HepG2 (cell line): ENCODE measurements at regions not wholly inside any gene's neighbourhood (a gene's known extent, or its start where the extent isn't known, plus 50 kb on each side); places are given as distances from the start of the nearest gene placed in this dataset.

Source experiments
- ATAC-seq: fragments of 200-7000 bp; cut with Tn5 transposase; 3 replicates; pipeline ENCODE4 v1.9.1; 2020; ENCODE audit warnings: mild to moderate bottlenecking, moderate library complexity
- BruUV-seq: library from RNA; stranded (reverse); fragments of 400-500 nt; replicated peaks from 2 replicates; lab custom pipeline; 2021; lab: Mats Ljungman, UMichigan
- CTCF ChIA-PET: fragments of 300-600 bp; formaldehyde crosslinking; extraction: SDS; loops from one replicate; lab custom pipeline; 2021; ENCODE audit warnings: low total read pairs, inconsistent platforms, low intra/inter-chr PET ratio; lab: Yijun Ruan, JAX
- POLR2A ChIA-PET: fragments of 350-600 bp; sonication (Branson Sonifier 250); formaldehyde crosslinking; loops from one replicate; lab custom pipeline; 2020; ENCODE audit warnings: antibody characterized with exemption, inconsistent platforms; lab: Yijun Ruan, JAX
- DNase-seq: peaks from one replicate; pipeline ENCODE4 v3.0.0-alpha.2; 2015; ENCODE audit warnings: low spot score
- FAIRE-seq: peaks from 3 replicates; lab custom pipeline; 2011; peaks lifted over from hg19 to GRCh38; lab: Jason Lieb, UNC
- H2AFZ ChIP-seq: one replicate; pipeline ENCODE4 v1.6.1; 2011; ENCODE audit warnings: low read length, inconsistent platforms
- H3K27ac ChIP-seq: fragments of 300-600 bp; 3 replicates; pipeline ENCODE4 v1.8.0; 2011; ENCODE audit warnings: mixed run types, mild to moderate bottlenecking, mixed read lengths, low read length, inconsistent platforms; ENCODE audit not compliant: insufficient read depth; ENCODE audit errors: extremely low read length
- H3K27me3 ChIP-seq, 2 experiments: fragments of 200-600 bp in 1 of 2; 2 replicates in 1 of 2; 3 replicates in 1 of 2; pipeline versions ENCODE4 v1.6.0 to v1.8.0; 2011; ENCODE audit warnings: low read length in 2 of 2, mild to moderate bottlenecking in 2 of 2, moderate library complexity in 2 of 2, inconsistent platforms in 1 of 2; ENCODE audit not compliant: insufficient read depth in 2 of 2, control insufficient read depth in 1 of 2
- H3K36me3 ChIP-seq, 2 experiments: fragments of 200-600 bp in 1 of 2; replicated peaks in 1 of 2; 2 replicates in 1 of 2; 3 replicates in 1 of 2; pipeline versions ENCODE4 v1.5.1 to v1.8.0; 2011; ENCODE audit warnings: low read length in 2 of 2, inconsistent platforms in 1 of 2; ENCODE audit not compliant: insufficient read depth in 2 of 2, control insufficient read depth in 1 of 2
- H3K4me1 ChIP-seq: 2 replicates; pipeline ENCODE4 v1.5.1; 2012; ENCODE audit warnings: low read length, inconsistent platforms; ENCODE audit not compliant: insufficient read depth
- H3K4me2 ChIP-seq: 2 replicates; pipeline ENCODE4 v1.6.0; 2011; ENCODE audit warnings: low read depth, low read length, inconsistent platforms
- H3K4me3 ChIP-seq, 3 experiments: fragments of 200-600 bp in 1 of 3; sonication (generic), shearing (Covaris generic) in 1 of 3; replicated peaks in 1 of 3; 2 replicates each; pipeline ENCODE4 v1.5.1; 2011 to 2016; ENCODE audit warnings: low read length in 3 of 3, inconsistent platforms in 2 of 3, low read depth in 2 of 3, mild to moderate bottlenecking in 2 of 3, control low read depth in 1 of 3, mixed read lengths in 1 of 3; ENCODE audit not compliant: insufficient read depth in 1 of 3
- H3K79me2 ChIP-seq: one replicate; pipeline ENCODE4 v1.6.1; 2011; ENCODE audit warnings: low read length, inconsistent platforms; ENCODE audit not compliant: insufficient read depth
- H3K9ac ChIP-seq: 2 replicates; pipeline ENCODE4 v1.6.0; 2011; ENCODE audit warnings: mild to moderate bottlenecking, low read depth, low read length, inconsistent platforms; ENCODE audit not compliant: insufficient read depth
- H3K9me3 ChIP-seq: 2 replicates; pipeline ENCODE4 v1.5.1; 2012; ENCODE audit warnings: mild to moderate bottlenecking, low read length
- H4K20me1 ChIP-seq: 2 replicates; pipeline ENCODE4 v1.6.0; 2011; ENCODE audit warnings: inconsistent platforms, mild to moderate bottlenecking, low read length, moderate library complexity; ENCODE audit not compliant: insufficient read depth
- FOXP1 ChIP-seq, 2 experiments: fragments of 450-650 bp in 1 of 2; IDR thresholded peaks; 2 replicates each; pipeline ENCODE4 v1.6.1; 2017 to 2018; ENCODE audit warnings: antibody characterized with exemption in 1 of 2
- HOXA3 ChIP-seq: sonication (generic); formaldehyde crosslinking; IDR thresholded peaks from 2 replicates; pipeline ENCODE4 v1.5.0; 2020; ENCODE audit warnings: missing genetic modification reagents
- KDM6A ChIP-seq: IDR thresholded peaks from 2 replicates; pipeline ENCODE4 v1.6.1; 2016; ENCODE audit warnings: low read depth
- NFKB2 ChIP-seq: sonication (generic); formaldehyde crosslinking; IDR thresholded peaks from 2 replicates; pipeline ENCODE4 v1.4.0; 2020; ENCODE audit warnings: missing genetic modification reagents, borderline replicate concordance
- NR2F1 ChIP-seq, 2 experiments: fragments of 450-650 bp in 1 of 2; formaldehyde crosslinking in 1 of 2; IDR thresholded peaks; 2 replicates each; pipeline versions ENCODE4 v1.5.0 to v1.6.1; 2016 to 2020; ENCODE audit warnings: mild to moderate bottlenecking in 1 of 2, missing compliant biosample characterization in 1 of 2, missing genetic modification reagents in 1 of 2, moderate library complexity in 1 of 2
- SCMH1 ChIP-seq: sonication (generic); formaldehyde crosslinking; IDR thresholded peaks from 2 replicates; pipeline ENCODE4 v1.9.0; 2021; ENCODE audit warnings: missing genetic modification reagents, mild to moderate bottlenecking, borderline replicate concordance
- SETDB1 ChIP-seq: sonication (generic); formaldehyde crosslinking; IDR thresholded peaks from 2 replicates; pipeline ENCODE4 v1.5.1; 2020; ENCODE audit warnings: missing genetic modification reagents, mild to moderate bottlenecking, borderline replicate concordance
- XRCC5 ChIP-seq: fragments of 200-400 bp; formaldehyde crosslinking; optimal IDR thresholded peaks from 2 replicates; pipeline ENCODE3; 2017; ENCODE audit warnings: mild to moderate bottlenecking, low read length
- ZNF143 ChIP-seq: sonication (generic); formaldehyde crosslinking; IDR thresholded peaks from 2 replicates; pipeline ENCODE4 v1.4.0; 2020; ENCODE audit warnings: missing genetic modification reagents
- ZNF180 ChIP-seq: sonication (generic); formaldehyde crosslinking; IDR thresholded peaks from 2 replicates; pipeline ENCODE4 v1.4.0; 2020; ENCODE audit warnings: low read depth, missing genetic modification reagents, borderline replicate concordance
- ZNF282 ChIP-seq: fragments of 450-650 bp; IDR thresholded peaks from 2 replicates; pipeline ENCODE4 v1.6.1; 2018; ENCODE audit not compliant: partially characterized antibody
- ZNF296 ChIP-seq: sonication (generic); formaldehyde crosslinking; conservative IDR thresholded peaks from 2 replicates; pipeline ENCODE4 v1.5.0; 2020; ENCODE audit warnings: mild to moderate bottlenecking, missing genetic modification reagents
- ZNF468 ChIP-seq: sonication (generic); formaldehyde crosslinking; IDR thresholded peaks from 2 replicates; pipeline ENCODE4 v1.8.0; 2022; ENCODE audit warnings: mild to moderate bottlenecking, moderate library complexity, missing genetic modification reagents
- WGBS: methylation state at CpG from one replicate; pipeline ENCODE4 v1.1.6; 2017; ENCODE audit warnings: low lambda C conversion rate; 5-methylcytosine and 5-hydroxymethylcytosine counted together
- in situ Hi-C: cut with HindIII; loops from 2 replicates; pipeline ENCODE4 v1.10.0; 2017; ENCODE audit warnings: low pct_unique_long_range_greater_than_20kb; ENCODE audit not compliant: extremely low pct_ligation_motif_present
- intact Hi-C: fragments of 100-400 bp; cut with micrococcal nuclease; formaldehyde crosslinking; loops from one replicate; pipeline ENCODE4 v1.10.0; 2022; ENCODE audit not compliant: unreplicated experiment
- TF ChIP-seq, protein P1 (sequence below): sonication (generic); formaldehyde crosslinking; IDR thresholded peaks from 2 replicates; pipeline ENCODE4 v1.9.0; 2021; ENCODE audit warnings: missing genetic modification reagents, mild to moderate bottlenecking, borderline replicate concordance
- TF ChIP-seq, protein P2 (sequence below): sonication (generic); formaldehyde crosslinking; IDR thresholded peaks from 2 replicates; pipeline ENCODE4 v1.5.0; 2020; ENCODE audit warnings: mild to moderate bottlenecking, missing genetic modification reagents, moderate library complexity
- TF ChIP-seq, protein P3 (sequence below): sonication (generic); formaldehyde crosslinking; IDR thresholded peaks from 2 replicates; pipeline ENCODE4 v1.4.0; 2020; ENCODE audit warnings: missing genetic modification reagents
- TF ChIP-seq, protein P4 (sequence below), 2 experiments: sonication (generic) in 1 of 2; formaldehyde crosslinking in 1 of 2; IDR thresholded peaks; 2 replicates each; pipeline versions ENCODE4 v1.5.1 to v1.6.1; 2011 to 2020; ENCODE audit warnings: borderline replicate concordance in 1 of 2, low read depth in 1 of 2, low read length in 1 of 2, mild to moderate bottlenecking in 1 of 2, missing genetic modification reagents in 1 of 2, moderate library complexity in 1 of 2

DNA sequence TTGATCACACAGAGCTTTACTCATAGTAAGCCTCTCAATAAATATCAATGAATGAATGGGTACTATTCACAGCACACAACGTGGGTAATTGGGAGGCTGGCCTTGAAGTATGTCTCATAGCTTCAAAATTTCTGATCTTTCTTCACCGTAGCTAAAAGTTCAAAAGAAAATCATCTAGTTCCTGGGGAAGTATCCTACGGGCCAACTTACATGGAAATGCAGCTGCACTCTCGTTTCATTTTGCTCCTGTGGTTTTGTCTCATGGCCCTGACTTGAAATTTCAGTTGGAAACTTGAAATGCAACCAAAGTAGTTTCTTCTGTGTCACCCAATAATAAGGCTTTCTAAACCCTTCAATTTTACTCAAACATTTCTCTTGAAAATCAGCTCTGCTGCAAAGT is 76.1 kb upstream of the CNIH3 start:
- POLR2A ChIA-PET, result no interaction called here
- in situ Hi-C loops, result no loop called here
- FAIRE-seq (no peak), ATAC-seq (no peak)
- no peaks in the 10 kb centered on the region for H3K36me3 ChIP-seq
- H3K4me3 ChIP-seq, result no peak overlapping the region
- BruUV-seq, result no TSS peak
- CTCF ChIA-PET, result no interaction called here
- no peak overlapping the region for H3K9ac ChIP-seq
- no peaks in the 10 kb centered on the region for H4K20me1 ChIP-seq
- intact Hi-C loops, result no loop called here
- TF ChIP-seq FOXP1 (IDR thresholded peaks at IDR 0.05) (no peak), FOXP1 (CRISPR knock-in tag; IDR thresholded peaks at IDR 0.05) (no peak), XRCC5 (no peak), HOXA3 (CRISPR knock-in tag) (no peak), ZNF180 (no peak), SCMH1 (CRISPR knock-in tag) (no peak), NR2F1 (CRISPR knock-in tag; IDR thresholded peaks at IDR 0.05) (no peak), SETDB1 (CRISPR knock-in tag) (no peak), KDM6A (CRISPR knock-in tag) (no peak), ZNF282 (no peak), ZNF468 (no peak), NFKB2 (CRISPR knock-in tag) (no peak), ZNF143 (no peak), ZNF296 (CRISPR knock-in tag) (no peak)
- TF ChIP-seq, protein P1, sequence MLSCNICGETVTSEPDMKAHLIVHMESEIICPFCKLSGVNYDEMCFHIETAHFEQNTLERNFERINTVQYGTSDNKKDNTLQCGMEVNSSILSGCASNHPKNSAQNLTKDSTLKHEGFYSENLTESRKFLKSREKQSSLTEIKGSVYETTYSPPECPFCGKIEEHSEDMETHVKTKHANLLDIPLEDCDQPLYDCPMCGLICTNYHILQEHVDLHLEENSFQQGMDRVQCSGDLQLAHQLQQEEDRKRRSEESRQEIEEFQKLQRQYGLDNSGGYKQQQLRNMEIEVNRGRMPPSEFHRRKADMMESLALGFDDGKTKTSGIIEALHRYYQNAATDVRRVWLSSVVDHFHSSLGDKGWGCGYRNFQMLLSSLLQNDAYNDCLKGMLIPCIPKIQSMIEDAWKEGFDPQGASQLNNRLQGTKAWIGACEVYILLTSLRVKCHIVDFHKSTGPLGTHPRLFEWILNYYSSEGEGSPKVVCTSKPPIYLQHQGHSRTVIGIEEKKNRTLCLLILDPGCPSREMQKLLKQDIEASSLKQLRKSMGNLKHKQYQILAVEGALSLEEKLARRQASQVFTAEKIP, result no peak
- TF ChIP-seq, protein P2, sequence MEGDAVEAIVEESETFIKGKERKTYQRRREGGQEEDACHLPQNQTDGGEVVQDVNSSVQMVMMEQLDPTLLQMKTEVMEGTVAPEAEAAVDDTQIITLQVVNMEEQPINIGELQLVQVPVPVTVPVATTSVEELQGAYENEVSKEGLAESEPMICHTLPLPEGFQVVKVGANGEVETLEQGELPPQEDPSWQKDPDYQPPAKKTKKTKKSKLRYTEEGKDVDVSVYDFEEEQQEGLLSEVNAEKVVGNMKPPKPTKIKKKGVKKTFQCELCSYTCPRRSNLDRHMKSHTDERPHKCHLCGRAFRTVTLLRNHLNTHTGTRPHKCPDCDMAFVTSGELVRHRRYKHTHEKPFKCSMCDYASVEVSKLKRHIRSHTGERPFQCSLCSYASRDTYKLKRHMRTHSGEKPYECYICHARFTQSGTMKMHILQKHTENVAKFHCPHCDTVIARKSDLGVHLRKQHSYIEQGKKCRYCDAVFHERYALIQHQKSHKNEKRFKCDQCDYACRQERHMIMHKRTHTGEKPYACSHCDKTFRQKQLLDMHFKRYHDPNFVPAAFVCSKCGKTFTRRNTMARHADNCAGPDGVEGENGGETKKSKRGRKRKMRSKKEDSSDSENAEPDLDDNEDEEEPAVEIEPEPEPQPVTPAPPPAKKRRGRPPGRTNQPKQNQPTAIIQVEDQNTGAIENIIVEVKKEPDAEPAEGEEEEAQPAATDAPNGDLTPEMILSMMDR, result no peak
- TF ChIP-seq, protein P3, sequence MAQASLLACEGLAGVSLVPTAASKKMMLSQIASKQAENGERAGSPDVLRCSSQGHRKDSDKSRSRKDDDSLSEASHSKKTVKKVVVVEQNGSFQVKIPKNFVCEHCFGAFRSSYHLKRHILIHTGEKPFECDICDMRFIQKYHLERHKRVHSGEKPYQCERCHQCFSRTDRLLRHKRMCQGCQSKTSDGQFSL (CRISPR knock-in tag), result no peak
- TF ChIP-seq, protein P4, sequence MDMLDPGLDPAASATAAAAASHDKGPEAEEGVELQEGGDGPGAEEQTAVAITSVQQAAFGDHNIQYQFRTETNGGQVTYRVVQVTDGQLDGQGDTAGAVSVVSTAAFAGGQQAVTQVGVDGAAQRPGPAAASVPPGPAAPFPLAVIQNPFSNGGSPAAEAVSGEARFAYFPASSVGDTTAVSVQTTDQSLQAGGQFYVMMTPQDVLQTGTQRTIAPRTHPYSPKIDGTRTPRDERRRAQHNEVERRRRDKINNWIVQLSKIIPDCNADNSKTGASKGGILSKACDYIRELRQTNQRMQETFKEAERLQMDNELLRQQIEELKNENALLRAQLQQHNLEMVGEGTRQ (IDR thresholded peaks at IDR 0.05; ENCODE audit: low read depth, low read length), result no peak
- TF ChIP-seq, protein P4 (CRISPR knock-in tag; IDR thresholded peaks at IDR 0.05; ENCODE audit: borderline replicate concordance), result no peak
- TF ChIP-seq, all 625 proteins: peak for 0
- Histone ChIP-seq H2AFZ (no peak overlapping the region), H3K27ac (no peak overlapping the region), H3K27me3 (peaks cover 2 to 7% of the 10 kb centered on the region in 2 experiments; a peak in 2 of 5 replicates), H3K4me2 (no peak overlapping the region), H3K79me2 (no peaks in the 10 kb centered on the region), H3K4me1 (peaks cover 8% of the 10 kb centered on the region; the same call in 1 of the 2 replicates), H3K9me3 (no peaks in the 10 kb centered on the region)
- no peak for DNase-seq
- WGBS, result 9% methylated on average over 4 of the region's 4 CpGs
